ENCODE measurements at regions not wholly inside any gene's neighbourhood (a gene's known extent, or its start where the extent isn't known, plus 50 kb on each side); places are given as distances from the start of the nearest gene placed in this dataset.

DNA sequence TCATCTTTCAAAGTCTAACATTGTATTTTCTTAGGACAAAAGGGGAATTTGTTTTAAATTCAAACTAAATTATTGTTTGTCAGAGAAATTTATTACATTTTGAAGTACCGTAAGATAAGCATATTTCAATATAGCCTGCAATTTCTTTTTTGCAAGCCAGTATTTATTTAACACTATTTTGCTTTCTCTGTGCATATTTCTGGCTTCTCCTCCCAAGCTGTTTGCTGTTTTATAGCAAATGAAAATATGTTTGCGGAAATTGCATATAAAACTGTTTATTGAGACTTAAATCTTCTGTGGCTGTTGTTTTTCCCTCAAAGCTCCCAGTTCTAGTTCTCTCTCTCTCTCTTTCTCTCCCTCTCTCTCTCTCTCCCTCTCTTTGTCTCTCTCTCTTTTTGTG lies 866.8 kb downstream of the FAM181B start:
- Histone ChIP-seq H3K4me1 (peaks cover 0 to 5% (median 0%) of the 10 kb centered on the region in 4 donors), H3K27me3 (no peaks in the 10 kb centered on the region), H3K4me3 (no peak overlapping the region), H3K9me3 (no peaks in the 10 kb centered on the region), H3K27ac (no peak overlapping the region), H3K36me3 (no peaks in the 10 kb centered on the region)
- DNase-seq: no peak
- no peak for TF ChIP-seq POLR2A (IDR thresholded peaks at IDR 0.05)
- TF ChIP-seq CTCF (IDR thresholded peaks at IDR 0.05): no peak

DNA sequence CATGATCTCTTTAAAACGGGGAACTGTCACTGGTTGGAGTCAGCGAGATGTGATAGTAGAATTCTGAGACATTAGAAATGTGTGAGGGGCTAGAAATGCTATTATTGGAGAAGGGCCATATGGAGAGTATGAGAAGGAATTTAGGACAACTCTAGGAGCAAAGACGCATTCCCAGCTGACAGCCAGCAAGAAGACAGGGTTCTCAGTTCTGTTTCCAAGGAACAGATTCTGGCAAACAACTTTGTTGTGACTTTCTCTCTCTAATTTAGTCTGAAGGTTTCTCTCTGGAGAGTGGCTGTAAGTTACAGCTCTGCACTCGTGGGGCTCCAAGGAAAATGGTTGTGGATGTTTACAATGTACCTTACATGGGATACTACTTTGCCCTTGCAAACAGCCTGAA lies 876.3 kb downstream of the FAM181B start:
- DNase-seq: no peak

DNA sequence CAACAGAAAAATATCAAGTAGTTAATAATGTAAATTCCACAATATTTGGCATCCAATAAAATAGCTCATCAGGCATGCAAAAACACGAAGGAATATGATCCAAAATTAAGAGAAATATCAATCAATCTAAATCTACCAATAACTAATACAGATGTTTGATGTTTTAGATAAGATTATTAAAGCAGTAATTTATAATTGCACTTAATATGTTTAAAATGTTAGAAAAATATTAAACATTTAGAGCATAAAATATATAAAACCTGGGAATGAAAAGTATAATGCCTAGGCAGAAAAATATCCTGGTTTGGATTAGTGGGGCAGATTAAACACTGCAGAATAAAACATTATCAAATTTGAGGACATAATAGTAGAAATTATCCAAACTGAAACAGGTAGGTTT lies 879.9 kb downstream of the FAM181B start:
- H3K9me3 ChIP-seq: no peaks in the 10 kb centered on the region
- no peaks in the 10 kb centered on the region for H3K27me3 ChIP-seq
- DNase-seq: no peak
- no peaks in the 10 kb centered on the region for H3K36me3 ChIP-seq
- no peak overlapping the region for H3K4me3 ChIP-seq
- no peaks in the 10 kb centered on the region for H3K4me1 ChIP-seq
- no peak overlapping the region for H3K27ac ChIP-seq
- TF ChIP-seq POLR2A (IDR thresholded peaks at IDR 0.05): no peak
- TF ChIP-seq CTCF (IDR thresholded peaks at IDR 0.05): no peak

More for the DNA sequence above, 876.3 kb downstream of the FAM181B start:
- no peak overlapping the region for H3K27ac ChIP-seq
- no peaks in the 10 kb centered on the region for H3K9me3 ChIP-seq
- H3K4me3 ChIP-seq: no peak overlapping the region
- H3K27me3 ChIP-seq: no peaks in the 10 kb centered on the region
- H3K4me1 ChIP-seq: no peaks in the 10 kb centered on the region
- no peaks in the 10 kb centered on the region for H3K36me3 ChIP-seq
- TF ChIP-seq CTCF (IDR thresholded peaks at IDR 0.05) (no peak), POLR2A (IDR thresholded peaks at IDR 0.05) (no peak)

DNA sequence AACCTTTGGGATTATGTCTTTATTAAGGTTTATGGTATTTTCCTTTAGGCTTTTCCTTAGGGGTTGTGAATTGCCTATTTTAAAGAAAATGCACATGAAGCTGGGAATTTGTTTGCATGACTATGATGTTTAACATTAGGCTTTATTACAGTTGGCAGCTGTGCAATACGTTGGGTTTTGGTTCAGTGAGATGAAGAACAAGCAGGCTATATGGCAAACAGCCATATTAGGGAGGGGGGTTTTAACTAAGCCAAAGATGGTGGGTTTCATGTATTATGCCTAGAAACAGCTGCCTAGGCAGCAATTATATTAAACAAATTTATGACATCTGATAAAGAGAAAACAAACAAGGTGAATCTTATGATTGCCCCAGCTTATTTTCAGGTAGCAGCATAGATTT lies 880.8 kb downstream of the FAM181B start:
- no peak overlapping the region for H3K27ac ChIP-seq
- no peak for DNase-seq
- H3K4me3 ChIP-seq: no peak overlapping the region
- no peaks in the 10 kb centered on the region for H3K9me3 ChIP-seq
- H3K36me3 ChIP-seq: no peaks in the 10 kb centered on the region
- TF ChIP-seq POLR2A (IDR thresholded peaks at IDR 0.05) (no peak), CTCF (IDR thresholded peaks at IDR 0.05) (no peak)
- H3K4me1 ChIP-seq: no peaks in the 10 kb centered on the region
- H3K27me3 ChIP-seq: no peaks in the 10 kb centered on the region

GRCh38 chr11:81840380-81840779 lies 893.3 kb downstream of the FAM181B start:
- no peaks in the 10 kb centered on the region for H3K4me1 ChIP-seq
- H3K4me3 ChIP-seq: no peak overlapping the region
- no peak for DNase-seq
- no peaks in the 10 kb centered on the region for H3K9me3 ChIP-seq
- H3K27ac ChIP-seq: no peak overlapping the region
- no peaks in the 10 kb centered on the region for H3K36me3 ChIP-seq
- no peaks in the 10 kb centered on the region for H3K27me3 ChIP-seq
- TF ChIP-seq POLR2A (IDR thresholded peaks at IDR 0.05): no peak
- TF ChIP-seq CTCF (IDR thresholded peaks at IDR 0.05): no peak

DNA sequence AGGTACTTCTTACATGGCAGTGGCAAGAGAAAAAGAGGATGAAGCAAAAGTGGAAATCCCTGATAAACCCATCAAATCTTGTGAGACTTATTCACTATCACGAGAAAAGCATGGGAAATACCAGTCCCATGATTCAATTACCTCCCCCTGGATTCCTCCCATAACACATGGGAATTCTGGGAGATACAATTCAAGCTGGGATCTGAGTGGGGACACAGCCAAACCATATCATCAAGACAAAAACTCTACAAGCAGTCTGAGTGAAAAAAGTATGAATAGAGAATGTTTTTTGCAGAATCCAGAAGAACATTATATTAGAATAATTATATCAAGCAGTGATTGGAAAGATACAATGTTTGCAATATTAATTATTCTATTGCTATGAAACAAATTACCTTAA lies 893.7 kb downstream of the FAM181B start:
- no peak for DNase-seq
- H3K27me3 ChIP-seq: no peaks in the 10 kb centered on the region
- no peaks in the 10 kb centered on the region for H3K36me3 ChIP-seq
- H3K4me3 ChIP-seq: no peak overlapping the region
- H3K9me3 ChIP-seq: no peaks in the 10 kb centered on the region
- H3K27ac ChIP-seq: no peak overlapping the region
- TF ChIP-seq POLR2A (IDR thresholded peaks at IDR 0.05): no peak
- TF ChIP-seq CTCF (IDR thresholded peaks at IDR 0.05): no peak
- H3K4me1 ChIP-seq: no peaks in the 10 kb centered on the region

All from Peyer's patch (tissue), 4 donors.